C4-2B (cell line): ENCODE measurements at regions not wholly inside any gene's neighbourhood (a gene's known extent, or its start where the extent isn't known, plus 50 kb on each side); places are given as distances from the start of the nearest gene placed in this dataset.
"Not testable (repeated sequence)": the region's sequence is repeated elsewhere in the genome, so short reads cannot be mapped to it uniquely, and the experiment has no call there.

Source experiments
- H3K27ac ChIP-seq: fragments of 450-650 bp; 2 replicates; pipeline ENCODE4 v1.5.1; 2017
- ZFX ChIP-seq: fragments of 450-650 bp; IDR thresholded peaks from 2 replicates; pipeline ENCODE4 v1.6.1; 2017
- TF ChIP-seq, protein P1 (sequence below): fragments of 450-650 bp; conservative IDR thresholded peaks from 2 replicates; pipeline ENCODE4 v1.5.1; 2017; ENCODE audit warnings: mild to moderate bottlenecking

DNA sequence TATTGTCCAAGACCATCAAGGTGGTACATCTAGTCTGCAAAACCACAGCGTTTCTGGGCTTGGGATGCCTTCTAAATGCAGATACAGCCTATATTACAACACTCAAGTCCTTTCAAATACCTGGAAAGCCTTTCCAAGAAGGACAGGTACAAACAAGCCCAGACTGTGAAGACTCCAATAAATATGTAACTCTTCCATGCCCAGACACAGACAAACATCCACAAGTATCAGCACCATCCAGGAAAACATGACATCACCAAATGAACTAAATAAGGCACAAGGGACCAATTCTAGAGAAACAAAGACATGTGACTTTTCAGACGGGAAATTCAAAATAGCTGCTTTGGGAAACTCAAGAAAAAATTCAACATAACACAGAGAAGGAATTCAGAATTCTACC, 152.7 kb upstream of the POC5 start:
- H3K27ac ChIP-seq = no peak overlapping the region
- TF ChIP-seq, protein P1, sequence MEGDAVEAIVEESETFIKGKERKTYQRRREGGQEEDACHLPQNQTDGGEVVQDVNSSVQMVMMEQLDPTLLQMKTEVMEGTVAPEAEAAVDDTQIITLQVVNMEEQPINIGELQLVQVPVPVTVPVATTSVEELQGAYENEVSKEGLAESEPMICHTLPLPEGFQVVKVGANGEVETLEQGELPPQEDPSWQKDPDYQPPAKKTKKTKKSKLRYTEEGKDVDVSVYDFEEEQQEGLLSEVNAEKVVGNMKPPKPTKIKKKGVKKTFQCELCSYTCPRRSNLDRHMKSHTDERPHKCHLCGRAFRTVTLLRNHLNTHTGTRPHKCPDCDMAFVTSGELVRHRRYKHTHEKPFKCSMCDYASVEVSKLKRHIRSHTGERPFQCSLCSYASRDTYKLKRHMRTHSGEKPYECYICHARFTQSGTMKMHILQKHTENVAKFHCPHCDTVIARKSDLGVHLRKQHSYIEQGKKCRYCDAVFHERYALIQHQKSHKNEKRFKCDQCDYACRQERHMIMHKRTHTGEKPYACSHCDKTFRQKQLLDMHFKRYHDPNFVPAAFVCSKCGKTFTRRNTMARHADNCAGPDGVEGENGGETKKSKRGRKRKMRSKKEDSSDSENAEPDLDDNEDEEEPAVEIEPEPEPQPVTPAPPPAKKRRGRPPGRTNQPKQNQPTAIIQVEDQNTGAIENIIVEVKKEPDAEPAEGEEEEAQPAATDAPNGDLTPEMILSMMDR = no peak
- TF ChIP-seq ZFX = no peak

DNA sequence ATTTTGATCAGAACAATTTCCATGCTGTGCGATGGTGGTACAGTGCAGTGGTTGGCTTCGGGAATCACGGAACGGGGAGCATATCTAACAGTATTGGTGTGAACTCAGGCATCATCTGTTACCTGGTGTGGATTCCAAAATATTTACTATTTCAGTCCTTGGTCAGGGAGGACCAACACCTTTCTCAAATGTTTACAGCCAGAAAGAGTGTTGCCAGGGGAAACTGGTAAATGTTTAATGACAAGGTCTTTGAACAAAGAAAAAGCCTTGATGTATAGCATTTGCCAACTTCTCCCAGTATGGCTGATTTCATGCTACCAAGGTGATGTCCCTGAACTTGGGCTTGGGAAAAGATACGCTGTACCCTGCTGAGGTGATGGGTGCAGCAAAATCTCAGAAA, 145.6 kb upstream of the POC5 start:
- no peak for TF ChIP-seq ZFX
- TF ChIP-seq, protein P1 = no peak

GRCh38 chr5:75859621-75860020, 142.4 kb upstream of the POC5 start:
- H3K27ac ChIP-seq = not testable (repeated sequence)

More for the DNA sequence above, 145.6 kb upstream of the POC5 start:
- no peak overlapping the region for H3K27ac ChIP-seq

DNA sequence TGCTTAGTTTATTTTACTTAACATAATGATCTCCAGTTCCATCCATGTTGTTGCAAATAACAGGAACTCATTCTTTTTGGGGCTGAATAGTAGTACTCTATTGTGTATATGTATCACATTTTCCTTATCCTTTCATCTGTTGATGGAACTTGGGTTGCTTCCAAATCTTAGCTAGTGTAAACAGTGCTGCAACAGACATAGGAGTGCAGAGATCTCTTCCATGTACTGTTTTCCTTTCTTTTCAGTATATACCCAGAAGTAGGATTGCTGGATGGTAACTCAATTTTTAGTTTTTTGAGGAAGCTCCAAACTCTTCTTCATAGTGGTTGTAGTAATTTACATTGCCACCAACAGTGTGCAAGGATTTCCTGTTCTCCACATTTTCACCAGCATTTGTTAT, 138.8 kb upstream of the POC5 start:
- TF ChIP-seq, protein P1 = no peak
- TF ChIP-seq ZFX = no peak
- H3K27ac ChIP-seq = no peak overlapping the region

- no peak overlapping the region for H3K27ac ChIP-seq
- TF ChIP-seq, protein P1 = no peak
- TF ChIP-seq ZFX = no peak
Observed at GRCh38 chr5:75848077-75848476, 130.8 kb upstream of the POC5 start.

DNA sequence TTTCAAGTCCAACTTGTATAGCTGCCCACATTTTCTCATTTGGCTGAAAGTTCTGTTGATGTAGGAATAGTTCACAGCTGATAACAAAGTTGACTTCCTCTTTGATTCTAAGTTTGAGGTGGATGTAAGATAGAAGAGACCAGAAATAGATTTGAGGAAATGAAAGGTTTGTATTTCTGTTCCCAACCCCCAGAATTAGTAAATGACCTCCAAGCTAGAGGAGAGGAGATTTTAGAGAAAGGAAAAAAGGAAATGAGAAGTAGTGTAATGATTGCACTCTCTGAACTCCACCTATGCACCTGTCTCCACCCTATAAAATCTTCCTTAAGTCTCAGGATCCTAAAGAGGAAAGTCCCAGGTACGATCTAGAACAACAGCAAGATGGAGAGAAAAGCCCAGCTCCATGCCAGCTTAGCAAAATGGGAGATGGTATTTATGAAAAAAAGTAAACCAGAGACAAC, 130.4 kb upstream of the POC5 start:
- H3K27ac ChIP-seq = no peak overlapping the region
- TF ChIP-seq, protein P1 = no peak
- no peak for TF ChIP-seq ZFX

DNA sequence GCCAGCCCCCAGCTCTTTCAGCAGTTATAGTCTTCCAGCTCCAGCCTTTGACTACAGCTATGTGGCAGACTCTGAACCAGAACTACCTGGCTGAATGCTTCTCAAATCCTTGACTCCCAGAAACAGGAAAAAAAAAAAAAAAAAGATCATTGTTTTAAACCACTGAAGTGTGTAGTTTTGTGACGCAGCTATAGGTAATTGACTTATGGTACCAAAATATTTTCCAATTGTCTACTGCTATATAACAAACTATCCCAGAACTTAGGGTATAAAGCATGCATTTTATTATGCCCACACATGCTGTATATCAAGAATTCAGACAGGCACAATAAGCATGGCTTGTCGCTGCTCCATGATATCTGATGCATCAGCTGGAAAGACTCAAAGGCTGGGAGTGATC, 127.1 kb upstream of the POC5 start:
- TF ChIP-seq ZFX = no peak
- TF ChIP-seq, protein P1 = no peak
- no peak overlapping the region for H3K27ac ChIP-seq

DNA sequence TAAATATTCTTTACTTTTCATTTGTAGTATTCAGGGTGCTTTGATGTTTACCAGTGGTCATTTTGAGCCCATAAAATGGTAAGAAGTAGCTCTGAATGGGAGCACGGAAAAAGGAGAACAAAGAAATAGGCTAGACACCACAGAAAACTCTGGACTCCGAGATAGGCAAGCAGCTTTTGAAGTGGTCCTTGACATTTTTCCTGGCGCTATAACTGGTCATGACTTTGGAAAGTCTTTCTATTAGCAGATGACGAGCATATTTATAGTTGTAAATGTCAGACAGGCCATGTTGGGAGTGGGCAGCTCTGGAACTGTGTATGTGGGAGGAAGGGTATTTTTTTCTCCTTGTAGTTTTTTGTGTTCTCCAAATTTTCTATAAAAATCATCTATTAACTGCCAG, 126.1 kb upstream of the POC5 start:
- no peak overlapping the region for H3K27ac ChIP-seq
- TF ChIP-seq ZFX = no peak
- TF ChIP-seq, protein P1 = no peak
